HepG2 (cell line): ENCODE measurements at regions not wholly inside any gene's neighbourhood (a gene's known extent, or its start where the extent isn't known, plus 50 kb on each side); places are given as distances from the start of the nearest gene placed in this dataset.

Experiments used
- DNMT1 ChIP-seq: sonication (generic); formaldehyde crosslinking; IDR thresholded peaks from 2 replicates; pipeline ENCODE4 v1.5.1; 2020; ENCODE audit warnings: mild to moderate bottlenecking, missing genetic modification reagents
- GATAD1 ChIP-seq: IDR thresholded peaks from 2 replicates; pipeline ENCODE4 v1.6.1; 2016; ENCODE audit warnings: missing genetic modification reagents, missing compliant biosample characterization
- HOXA5 ChIP-seq: sonication (generic); formaldehyde crosslinking; IDR thresholded peaks from 2 replicates; pipeline ENCODE4 v1.4.0; 2020; ENCODE audit warnings: missing genetic modification reagents
- MAZ ChIP-seq, 2 experiments: sonication (generic) in 1 of 2; formaldehyde crosslinking in 1 of 2; IDR thresholded peaks; 2 replicates each; pipeline versions ENCODE4 v1.5.0 to v1.6.1; 2012 to 2020; ENCODE audit warnings: low read depth in 2 of 2, mild to moderate bottlenecking in 2 of 2, borderline replicate concordance in 1 of 2, improper control_type of control experiment in 1 of 2, low read length in 1 of 2, missing genetic modification reagents in 1 of 2, moderate library complexity in 1 of 2
- NFKBIZ ChIP-seq: IDR thresholded peaks from 2 replicates; pipeline ENCODE4 v1.6.1; 2018; ENCODE audit warnings: missing genetic modification reagents, missing compliant biosample characterization
- NR2F2 ChIP-seq: IDR thresholded peaks from 2 replicates; pipeline ENCODE4 v1.6.1; 2012; ENCODE audit warnings: low read depth, inconsistent platforms, borderline replicate concordance
- RAD21 ChIP-seq: fragments of 450-650 bp; formaldehyde crosslinking; IDR thresholded peaks from 2 replicates; pipeline ENCODE4 v1.5.0; 2020; ENCODE audit warnings: mild to moderate bottlenecking
- RELA ChIP-seq: sonication (generic); formaldehyde crosslinking; IDR thresholded peaks from 2 replicates; pipeline ENCODE4 v1.4.0; 2020; ENCODE audit warnings: missing genetic modification reagents
- SALL2 ChIP-seq: sonication (generic); formaldehyde crosslinking; IDR thresholded peaks from 2 replicates; pipeline ENCODE4 v1.8.1; 2023; ENCODE audit warnings: mild to moderate bottlenecking, missing genetic modification reagents, inconsistent platforms
- SAP130 ChIP-seq: IDR thresholded peaks from 2 replicates; pipeline ENCODE4 v1.6.1; 2016; ENCODE audit warnings: low read depth
- SATB2 ChIP-seq: sonication (generic); formaldehyde crosslinking; IDR thresholded peaks from 2 replicates; pipeline ENCODE4 v1.5.0; 2020; ENCODE audit warnings: missing genetic modification reagents
- SP1 ChIP-seq, 2 experiments: fragments of 450-650 bp in 1 of 2; sonication (generic) in 1 of 2; formaldehyde crosslinking in 1 of 2; IDR thresholded peaks; 2 replicates each; pipeline versions ENCODE4 v1.4.0 to v1.6.1; 2016 to 2020; ENCODE audit warnings: missing genetic modification reagents in 1 of 2
- TBP ChIP-seq: sonication (generic); formaldehyde crosslinking; IDR thresholded peaks from 2 replicates; pipeline ENCODE4 v1.5.0; 2020; ENCODE audit warnings: missing genetic modification reagents
- ZFP90 ChIP-seq: sonication (generic); formaldehyde crosslinking; IDR thresholded peaks from 2 replicates; pipeline ENCODE4 v1.8.0; 2022; ENCODE audit warnings: missing genetic modification reagents, mild to moderate bottlenecking, inconsistent platforms, borderline replicate concordance
- ZNF10 ChIP-seq: sonication (generic); formaldehyde crosslinking; IDR thresholded peaks from 2 replicates; pipeline ENCODE4 v1.4.0; 2020; ENCODE audit warnings: mild to moderate bottlenecking, low read depth, missing genetic modification reagents, borderline replicate concordance
- ZNF570 ChIP-seq: sonication (generic); formaldehyde crosslinking; IDR thresholded peaks from 2 replicates; pipeline ENCODE4 v1.4.0; 2020; ENCODE audit warnings: mild to moderate bottlenecking, missing genetic modification reagents, borderline replicate concordance
- ZNF75D ChIP-seq: sonication (generic); formaldehyde crosslinking; IDR thresholded peaks from 2 replicates; pipeline ENCODE4 v1.8.1; 2023; ENCODE audit warnings: missing genetic modification reagents, mild to moderate bottlenecking, borderline replicate concordance
- ZNF788 ChIP-seq: sonication (generic); formaldehyde crosslinking; IDR thresholded peaks from 2 replicates; pipeline ENCODE4 v1.5.0; 2020; ENCODE audit warnings: mild to moderate bottlenecking, missing genetic modification reagents, borderline replicate concordance
- ZNF790 ChIP-seq: sonication (generic); formaldehyde crosslinking; IDR thresholded peaks from 2 replicates; pipeline ENCODE4 v1.8.0; 2022; ENCODE audit warnings: missing genetic modification reagents, mild to moderate bottlenecking, borderline replicate concordance
- TF ChIP-seq, protein P1 (sequence below): sonication (generic); formaldehyde crosslinking; IDR thresholded peaks from 2 replicates; pipeline ENCODE4 v1.5.0; 2020; ENCODE audit warnings: mild to moderate bottlenecking, missing genetic modification reagents
- TF ChIP-seq, protein P2 (sequence below): sonication (generic); formaldehyde crosslinking; IDR thresholded peaks from 2 replicates; pipeline ENCODE4 v1.4.0; 2020; ENCODE audit warnings: mild to moderate bottlenecking, missing genetic modification reagents
- TF ChIP-seq, protein P3 (sequence below): sonication (generic); formaldehyde crosslinking; IDR thresholded peaks from 2 replicates; pipeline ENCODE4 v1.4.0; 2020; ENCODE audit warnings: mild to moderate bottlenecking, low read depth, missing genetic modification reagents
- TF ChIP-seq, protein P4 (sequence below): sonication (generic); formaldehyde crosslinking; IDR thresholded peaks from 2 replicates; pipeline ENCODE4 v1.5.1; 2020; ENCODE audit warnings: missing genetic modification reagents, mild to moderate bottlenecking, borderline replicate concordance

DNA sequence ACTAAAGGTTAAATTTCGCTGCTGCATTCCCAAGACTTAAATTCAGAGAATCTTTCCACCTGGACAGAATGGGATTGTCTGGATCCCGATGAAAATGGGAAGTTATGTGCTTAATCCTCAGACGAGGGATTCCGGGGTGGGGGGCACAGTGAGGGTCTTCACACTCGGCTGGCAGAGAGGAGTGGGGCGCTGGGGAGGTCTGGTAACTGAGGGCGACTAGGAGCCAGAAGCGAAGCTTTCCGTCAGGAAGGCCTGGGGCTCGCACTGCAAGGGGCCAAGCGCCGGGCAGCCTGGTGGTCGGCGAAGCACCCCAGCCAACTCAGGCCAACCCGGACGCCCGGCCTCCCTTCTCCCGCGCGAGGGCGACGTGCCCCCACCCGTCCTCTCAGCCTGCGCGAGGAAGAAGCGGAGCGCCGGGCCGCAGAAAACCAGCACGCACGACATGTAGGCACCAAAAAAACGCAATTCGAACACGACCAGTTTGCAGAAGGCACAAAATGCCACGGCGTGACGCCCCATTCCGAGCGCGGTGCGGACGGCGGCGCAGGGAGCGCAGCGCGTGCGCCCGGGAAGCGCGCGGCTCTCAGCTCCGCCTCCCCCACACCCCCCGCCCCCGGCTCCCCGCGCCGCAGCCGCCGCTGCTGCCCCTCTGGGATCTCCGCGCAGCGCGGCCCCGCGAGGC, 188.1 kb downstream of the ZEB2 start (continued):
- TF ChIP-seq, protein P1, sequence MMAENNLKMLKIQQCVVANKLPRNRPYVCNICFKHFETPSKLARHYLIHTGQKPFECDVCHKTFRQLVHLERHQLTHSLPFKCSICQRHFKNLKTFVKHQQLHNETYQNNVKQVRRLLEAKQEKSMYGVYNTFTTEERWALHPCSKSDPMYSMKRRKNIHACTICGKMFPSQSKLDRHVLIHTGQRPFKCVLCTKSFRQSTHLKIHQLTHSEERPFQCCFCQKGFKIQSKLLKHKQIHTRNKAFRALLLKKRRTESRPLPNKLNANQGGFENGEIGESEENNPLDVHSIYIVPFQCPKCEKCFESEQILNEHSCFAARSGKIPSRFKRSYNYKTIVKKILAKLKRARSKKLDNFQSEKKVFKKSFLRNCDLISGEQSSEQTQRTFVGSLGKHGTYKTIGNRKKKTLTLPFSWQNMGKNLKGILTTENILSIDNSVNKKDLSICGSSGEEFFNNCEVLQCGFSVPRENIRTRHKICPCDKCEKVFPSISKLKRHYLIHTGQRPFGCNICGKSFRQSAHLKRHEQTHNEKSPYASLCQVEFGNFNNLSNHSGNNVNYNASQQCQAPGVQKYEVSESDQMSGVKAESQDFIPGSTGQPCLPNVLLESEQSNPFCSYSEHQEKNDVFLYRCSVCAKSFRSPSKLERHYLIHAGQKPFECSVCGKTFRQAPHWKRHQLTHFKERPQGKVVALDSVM (CRISPR knock-in tag) = 0 out of 2 replicates have a peak, but pooled peaks have one; percentile 29
- TF ChIP-seq SATB2 (no peak), ZNF788 (CRISPR knock-in tag) (peak; percentile 59; the same call in 1 of the 2 replicates), ZNF570 (no peak), SP1 (IDR thresholded peaks at IDR 0.05) (no peak), SP1 (CRISPR knock-in tag; IDR thresholded peaks at IDR 0.05) (peak; percentile 20; the same call in 1 of the 2 replicates), RAD21 (CRISPR knock-in tag) (peak; percentile 52; the same call in 1 of the 2 replicates), MAZ (IDR thresholded peaks at IDR 0.05; ENCODE audit: borderline replicate concordance, low read depth, low read length) (no peak), MAZ (CRISPR knock-in tag; IDR thresholded peaks at IDR 0.05; ENCODE audit: low read depth) (no peak), ZNF10 (no peak), DNMT1 (CRISPR knock-in tag) (no peak), SAP130 (peak; percentile 50; the same call in 1 of the 2 replicates), NFKBIZ (CRISPR knock-in tag) (no peak), RELA (no peak), TBP (CRISPR knock-in tag) (no peak), ZFP90 (CRISPR knock-in tag) (0 out of 2 replicates have a peak, but pooled peaks have one; percentile 82), GATAD1 (CRISPR knock-in tag) (peak; percentile 47; the same call in 1 of the 2 replicates), SALL2 (peak; percentile 7; the same call in 1 of the 2 replicates), ZNF75D (CRISPR knock-in tag) (no peak), NR2F2 (no peak), ZNF790 (CRISPR knock-in tag) (no peak; the same call in 1 of the 2 replicates), HOXA5 (peak; percentile 80; the same call in 1 of the 2 replicates)
- TF ChIP-seq, protein P2, sequence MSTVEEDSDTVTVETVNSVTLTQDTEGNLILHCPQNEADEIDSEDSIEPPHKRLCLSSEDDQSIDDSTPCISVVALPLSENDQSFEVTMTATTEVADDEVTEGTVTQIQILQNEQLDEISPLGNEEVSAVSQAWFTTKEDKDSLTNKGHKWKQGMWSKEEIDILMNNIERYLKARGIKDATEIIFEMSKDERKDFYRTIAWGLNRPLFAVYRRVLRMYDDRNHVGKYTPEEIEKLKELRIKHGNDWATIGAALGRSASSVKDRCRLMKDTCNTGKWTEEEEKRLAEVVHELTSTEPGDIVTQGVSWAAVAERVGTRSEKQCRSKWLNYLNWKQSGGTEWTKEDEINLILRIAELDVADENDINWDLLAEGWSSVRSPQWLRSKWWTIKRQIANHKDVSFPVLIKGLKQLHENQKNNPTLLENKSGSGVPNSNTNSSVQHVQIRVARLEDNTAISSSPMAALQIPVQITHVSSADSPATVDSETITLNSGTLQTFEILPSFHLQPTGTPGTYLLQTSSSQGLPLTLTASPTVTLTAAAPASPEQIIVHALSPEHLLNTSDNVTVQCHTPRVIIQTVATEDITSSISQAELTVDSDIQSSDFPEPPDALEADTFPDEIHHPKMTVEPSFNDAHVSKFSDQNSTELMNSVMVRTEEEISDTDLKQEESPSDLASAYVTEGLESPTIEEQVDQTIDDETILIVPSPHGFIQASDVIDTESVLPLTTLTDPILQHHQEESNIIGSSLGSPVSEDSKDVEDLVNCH (CRISPR knock-in tag) = no peak
- TF ChIP-seq, protein P3, sequence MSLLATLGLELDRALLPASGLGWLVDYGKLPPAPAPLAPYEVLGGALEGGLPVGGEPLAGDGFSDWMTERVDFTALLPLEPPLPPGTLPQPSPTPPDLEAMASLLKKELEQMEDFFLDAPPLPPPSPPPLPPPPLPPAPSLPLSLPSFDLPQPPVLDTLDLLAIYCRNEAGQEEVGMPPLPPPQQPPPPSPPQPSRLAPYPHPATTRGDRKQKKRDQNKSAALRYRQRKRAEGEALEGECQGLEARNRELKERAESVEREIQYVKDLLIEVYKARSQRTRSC (CRISPR knock-in tag) = no peak
- TF ChIP-seq, protein P4, sequence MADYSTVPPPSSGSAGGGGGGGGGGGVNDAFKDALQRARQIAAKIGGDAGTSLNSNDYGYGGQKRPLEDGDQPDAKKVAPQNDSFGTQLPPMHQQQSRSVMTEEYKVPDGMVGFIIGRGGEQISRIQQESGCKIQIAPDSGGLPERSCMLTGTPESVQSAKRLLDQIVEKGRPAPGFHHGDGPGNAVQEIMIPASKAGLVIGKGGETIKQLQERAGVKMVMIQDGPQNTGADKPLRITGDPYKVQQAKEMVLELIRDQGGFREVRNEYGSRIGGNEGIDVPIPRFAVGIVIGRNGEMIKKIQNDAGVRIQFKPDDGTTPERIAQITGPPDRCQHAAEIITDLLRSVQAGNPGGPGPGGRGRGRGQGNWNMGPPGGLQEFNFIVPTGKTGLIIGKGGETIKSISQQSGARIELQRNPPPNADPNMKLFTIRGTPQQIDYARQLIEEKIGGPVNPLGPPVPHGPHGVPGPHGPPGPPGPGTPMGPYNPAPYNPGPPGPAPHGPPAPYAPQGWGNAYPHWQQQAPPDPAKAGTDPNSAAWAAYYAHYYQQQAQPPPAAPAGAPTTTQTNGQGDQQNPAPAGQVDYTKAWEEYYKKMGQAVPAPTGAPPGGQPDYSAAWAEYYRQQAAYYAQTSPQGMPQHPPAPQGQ = no peak
